HG03135 (cell line): ENCODE measurements at regions not wholly inside any gene's neighbourhood (a gene's known extent, or its start where the extent isn't known, plus 50 kb on each side); places are given as distances from the start of the nearest gene placed in this dataset.
"Not testable (repeated sequence)": the region's sequence is repeated elsewhere in the genome, so short reads cannot be mapped to it uniquely, and the experiment has no call there.

Experiments
- ATAC-seq: cut with Tn5 transposase; IDR thresholded peaks from one replicate; pipeline ENCODE4 v1.9.1; 2021; ENCODE audit warnings: mild to moderate bottlenecking, moderate library complexity; ENCODE audit not compliant: unreplicated experiment

- ATAC-seq: no peak
These were observed 747.8 kb downstream of the CDH18 start for GRCh38 chr5:19240170-19240569.

- no peak for ATAC-seq
These were observed 746.3 kb downstream of the CDH18 start for GRCh38 chr5:19241690-19242089.

GRCh38 chr5:19246191-19246590 is 741.8 kb downstream of the CDH18 start:
- ATAC-seq: not testable (repeated sequence)

GRCh38 chr5:19247302-19247701 is 740.7 kb downstream of the CDH18 start:
- ATAC-seq: no peak

GRCh38 chr5:19256036-19256435 is 732.0 kb downstream of the CDH18 start:
- ATAC-seq: no peak

- no peak for ATAC-seq
These were observed 729.3 kb downstream of the CDH18 start for GRCh38 chr5:19258686-19259085.

- ATAC-seq: no peak
These were observed 726.1 kb downstream of the CDH18 start for GRCh38 chr5:19261879-19262278.

GRCh38 chr5:19264821-19265220 is 723.2 kb downstream of the CDH18 start:
- no peak for ATAC-seq

- no peak for ATAC-seq
These were observed 721.2 kb downstream of the CDH18 start for GRCh38 chr5:19266791-19267190.

GRCh38 chr5:19270153-19270552 is 717.8 kb downstream of the CDH18 start:
- ATAC-seq: no peak

GRCh38 chr5:19274578-19274977 is 713.4 kb downstream of the CDH18 start:
- no peak for ATAC-seq

- no peak for ATAC-seq
These were observed 702.7 kb downstream of the CDH18 start for GRCh38 chr5:19285286-19285685.

- not testable (repeated sequence) for ATAC-seq
These were observed 700.3 kb downstream of the CDH18 start for GRCh38 chr5:19287548-19288277.

GRCh38 chr5:19288311-19288710 is 699.7 kb downstream of the CDH18 start:
- not testable (repeated sequence) for ATAC-seq

- no peak for ATAC-seq
These were observed 690.1 kb downstream of the CDH18 start for GRCh38 chr5:19297934-19298333.

GRCh38 chr5:19301271-19301670 is 686.7 kb downstream of the CDH18 start:
- ATAC-seq: no peak

- ATAC-seq: no peak
These were observed 673.2 kb downstream of the CDH18 start for GRCh38 chr5:19314840-19315239.

GRCh38 chr5:19319252-19319651 is 668.7 kb downstream of the CDH18 start:
- no peak for ATAC-seq

GRCh38 chr5:19322716-19323485 is 665.1 kb downstream of the CDH18 start:
- no peak for ATAC-seq

GRCh38 chr5:19334278-19334677 is 653.7 kb downstream of the CDH18 start:
- no peak for ATAC-seq

- no peak for ATAC-seq
These were observed 645.1 kb downstream of the CDH18 start for GRCh38 chr5:19342942-19343341.

- ATAC-seq: no peak
These were observed 635.9 kb downstream of the CDH18 start for GRCh38 chr5:19352120-19352519.
